Activated CD8-positive, alpha-beta memory T cell treated with anti-CD3 and anti-CD28 coated beads for 36 hours (primary cell): ENCODE measurements at regions not wholly inside any gene's neighbourhood (a gene's known extent, or its start where the extent isn't known, plus 50 kb on each side); places are given as distances from the start of the nearest gene placed in this dataset.
"Not testable (repeated sequence)": the region's sequence is repeated elsewhere in the genome, so short reads cannot be mapped to it uniquely, and the experiment has no call there.

Source experiments
- CTCF ChIA-PET: fragments of 350-600 bp; sonication (Branson Sonifier 250); formaldehyde crosslinking; loops from one replicate; lab custom pipeline; 2021; ENCODE audit warnings: antibody characterized with exemption; lab: Charles Lee
- POLR2A ChIA-PET: fragments of 350-600 bp; sonication (Branson Sonifier 250); formaldehyde crosslinking; loops from one replicate; lab custom pipeline; 2021; ENCODE audit warnings: antibody characterized with exemption; lab: Charles Lee

- CTCF ChIA-PET, POLR2A ChIA-PET: not testable (repeated sequence)
These were observed 63.3 kb upstream of the CEP78 start for GRCh38 chr9:78172610-78173009.

- ChIA-PET POLR2A (no interaction called here), CTCF (no interaction called here)
These were observed 64.2 kb upstream of the CEP78 start for GRCh38 chr9:78171651-78172050.

GRCh38 chr9:78169125-78169524 lies 66.8 kb upstream of the CEP78 start:
- POLR2A ChIA-PET, result no interaction called here
- CTCF ChIA-PET, result no interaction called here

GRCh38 chr9:78167356-78167755 lies 68.5 kb upstream of the CEP78 start:
- ChIA-PET CTCF (no interaction called here), POLR2A (no interaction called here)

GRCh38 chr9:78163834-78164233 lies 72.0 kb upstream of the CEP78 start:
- CTCF ChIA-PET, result no interaction called here
- POLR2A ChIA-PET, result no interaction called here

GRCh38 chr9:78158286-78158685 lies 77.6 kb upstream of the CEP78 start:
- POLR2A ChIA-PET, result no interaction called here
- CTCF ChIA-PET, result no interaction called here

GRCh38 chr9:78150983-78151356 lies 84.9 kb upstream of the CEP78 start:
- CTCF ChIA-PET, result no interaction called here
- POLR2A ChIA-PET, result no interaction called here

GRCh38 chr9:78150312-78150982 lies 85.4 kb upstream of the CEP78 start:
- ChIA-PET CTCF (interaction anchor here (0.7 to 1.2 kb wide), 3 partner anchors 29 to 1846 kb away, joined by 3 to 6 read pairs (median 4); no protein-coding TSS in a partner anchor), POLR2A (no interaction called here)

GRCh38 chr9:78149702-78150291 lies 86.1 kb upstream of the CEP78 start:
- ChIA-PET POLR2A (no interaction called here), CTCF (interaction anchor here (0.7 to 1.2 kb wide), 3 partner anchors 28 to 1846 kb away, joined by 3 to 6 read pairs (median 4); no protein-coding TSS in a partner anchor)

- ChIA-PET POLR2A (no interaction called here), CTCF (no interaction called here)
These were observed 89.6 kb upstream of the CEP78 start for GRCh38 chr9:78146241-78146640.

- ChIA-PET CTCF (interaction anchor here (0.6 kb wide), 1 partner anchor 60 kb away, joined by 3 read pairs; no protein-coding TSS in a partner anchor), POLR2A (no interaction called here)
These were observed 91.1 kb upstream of the CEP78 start for GRCh38 chr9:78144663-78145377.

- ChIA-PET POLR2A (no interaction called here), CTCF (no interaction called here)
These were observed 91.9 kb upstream of the CEP78 start for GRCh38 chr9:78144008-78144381.

GRCh38 chr9:78143281-78144007 lies 92.4 kb upstream of the CEP78 start:
- CTCF ChIA-PET, result no interaction called here
- POLR2A ChIA-PET, result no interaction called here

GRCh38 chr9:78142264-78142663 lies 93.6 kb upstream of the CEP78 start:
- CTCF ChIA-PET, POLR2A ChIA-PET: not testable (repeated sequence)

GRCh38 chr9:78133751-78134150 lies 102.1 kb upstream of the CEP78 start:
- POLR2A ChIA-PET, result no interaction called here
- CTCF ChIA-PET, result interaction anchor here (1.9 kb wide), 1 partner anchor 12 kb away, joined by 4 read pairs; no protein-coding TSS in a partner anchor

- ChIA-PET POLR2A (no interaction called here), CTCF (no interaction called here)
These were observed 101.1 kb upstream of the GNAQ start for GRCh38 chr9:78132701-78133058.

GRCh38 chr9:78131969-78132700 lies 100.5 kb upstream of the GNAQ start:
- ChIA-PET POLR2A (interaction anchor here (0.6 kb wide), 1 partner anchor 225 kb away, joined by 3 read pairs; no protein-coding TSS in a partner anchor), CTCF (no interaction called here)

- POLR2A ChIA-PET, result no interaction called here
These were observed 99.2 kb upstream of the GNAQ start for GRCh38 chr9:78130853-78131252.

GRCh38 chr9:78130004-78130403 lies 98.4 kb upstream of the GNAQ start:
- POLR2A ChIA-PET, result no interaction called here
- CTCF ChIA-PET, result no interaction called here

More at GRCh38 chr9:78130853-78131252, 99.2 kb upstream of the GNAQ start:
- CTCF ChIA-PET, result no interaction called here
